ENCODE measurements at regions not wholly inside any gene's neighbourhood (a gene's known extent, or its start where the extent isn't known, plus 50 kb on each side); places are given as distances from the start of the nearest gene placed in this dataset.

- Histone ChIP-seq H3K27me3 (ENCODE audit: control insufficient read depth, insufficient read depth, low read length) (no peaks in the 10 kb centered on the region), H3K4me3 (ENCODE audit: low read length) (no peak overlapping the region), H3K4me1 (ENCODE audit: control insufficient read depth, insufficient read depth, low read length) (no peaks in the 10 kb centered on the region), H3K36me3 (ENCODE audit: control insufficient read depth, insufficient read depth, low read length) (no peaks in the 10 kb centered on the region), H3K9ac (ENCODE audit: low read length) (no peak overlapping the region), H3K27ac (ENCODE audit: low read depth, low read length) (no peak overlapping the region)
Measured at GRCh38 chr2:2516386-2516785, 185.3 kb upstream of the MYT1L start.

GRCh38 chr2:2512931-2513330 is 181.9 kb upstream of the MYT1L start:
- H3K4me3 ChIP-seq (ENCODE audit: low read length), result no peak overlapping the region
- no peaks in the 10 kb centered on the region for H3K4me1 ChIP-seq (ENCODE audit: control insufficient read depth, insufficient read depth, low read length)
- H3K36me3 ChIP-seq (ENCODE audit: control insufficient read depth, insufficient read depth, low read length), result no peaks in the 10 kb centered on the region
- no peak overlapping the region for H3K9ac ChIP-seq (ENCODE audit: low read length)
- H3K27ac ChIP-seq (ENCODE audit: low read depth, low read length), result no peak overlapping the region
- no peaks in the 10 kb centered on the region for H3K27me3 ChIP-seq (ENCODE audit: control insufficient read depth, insufficient read depth, low read length)

- no peaks in the 10 kb centered on the region for H3K27me3 ChIP-seq (ENCODE audit: control insufficient read depth, insufficient read depth, low read length)
- no peaks in the 10 kb centered on the region for H3K36me3 ChIP-seq (ENCODE audit: control insufficient read depth, insufficient read depth, low read length)
- H3K4me3 ChIP-seq (ENCODE audit: low read length), result no peak overlapping the region
- H3K27ac ChIP-seq (ENCODE audit: low read depth, low read length), result no peak overlapping the region
- no peak overlapping the region for H3K9ac ChIP-seq (ENCODE audit: low read length)
- no peaks in the 10 kb centered on the region for H3K4me1 ChIP-seq (ENCODE audit: control insufficient read depth, insufficient read depth, low read length)
Measured at GRCh38 chr2:2507417-2507997, 176.4 kb upstream of the MYT1L start.

DNA sequence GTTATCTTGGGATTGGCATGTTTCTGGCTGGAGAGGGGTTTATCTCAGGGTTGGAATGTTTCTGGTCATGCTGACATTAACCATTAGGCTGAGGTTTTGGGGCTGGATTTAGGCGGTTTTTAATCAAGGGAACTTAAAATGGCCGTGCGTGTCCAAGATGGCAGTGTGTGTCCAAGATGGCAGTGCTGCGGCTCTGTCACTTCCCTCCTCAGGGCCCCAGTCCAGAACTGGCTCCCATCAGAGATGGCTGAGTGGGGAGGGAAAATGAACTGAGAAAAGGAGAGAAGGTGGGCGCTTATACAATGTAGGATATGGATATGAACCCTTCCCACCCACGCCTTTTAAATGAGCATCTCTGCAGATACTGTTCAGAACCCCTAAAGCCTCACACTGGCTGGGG is 175.5 kb upstream of the MYT1L start:
- H3K36me3 ChIP-seq (ENCODE audit: control insufficient read depth, insufficient read depth, low read length), result no peaks in the 10 kb centered on the region
- H3K27me3 ChIP-seq (ENCODE audit: control insufficient read depth, insufficient read depth, low read length), result no peaks in the 10 kb centered on the region
- H3K4me1 ChIP-seq (ENCODE audit: control insufficient read depth, insufficient read depth, low read length), result no peaks in the 10 kb centered on the region
- no peak overlapping the region for H3K4me3 ChIP-seq (ENCODE audit: low read length)
- no peak overlapping the region for H3K27ac ChIP-seq (ENCODE audit: low read depth, low read length)
- no peak overlapping the region for H3K9ac ChIP-seq (ENCODE audit: low read length)

DNA sequence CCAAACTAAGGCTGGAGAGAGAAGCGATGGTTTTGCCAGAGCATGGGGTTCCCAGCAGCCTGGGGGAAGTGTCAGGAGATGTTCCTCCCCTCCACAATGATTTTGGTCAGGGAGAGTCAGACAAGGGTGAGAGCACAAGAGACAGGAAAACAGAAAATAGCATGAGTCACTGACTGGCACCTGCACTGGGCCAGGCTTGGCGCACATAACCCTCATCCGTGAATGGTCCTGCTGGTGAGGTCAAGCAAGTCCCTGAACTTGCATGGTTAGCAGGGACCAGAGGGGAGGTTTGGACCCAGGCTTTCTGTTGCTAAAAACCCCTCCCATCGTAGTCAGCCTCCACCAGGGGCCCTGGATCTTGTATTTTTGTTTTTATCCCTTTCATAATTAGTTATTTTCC is 174.5 kb upstream of the MYT1L start:
- H3K9ac ChIP-seq (ENCODE audit: low read length), result no peak overlapping the region
- no peaks in the 10 kb centered on the region for H3K36me3 ChIP-seq (ENCODE audit: control insufficient read depth, insufficient read depth, low read length)
- no peaks in the 10 kb centered on the region for H3K4me1 ChIP-seq (ENCODE audit: control insufficient read depth, insufficient read depth, low read length)
- H3K27me3 ChIP-seq (ENCODE audit: control insufficient read depth, insufficient read depth, low read length), result no peaks in the 10 kb centered on the region
- H3K4me3 ChIP-seq (ENCODE audit: low read length), result no peak overlapping the region
- H3K27ac ChIP-seq (ENCODE audit: low read depth, low read length), result no peak overlapping the region

DNA sequence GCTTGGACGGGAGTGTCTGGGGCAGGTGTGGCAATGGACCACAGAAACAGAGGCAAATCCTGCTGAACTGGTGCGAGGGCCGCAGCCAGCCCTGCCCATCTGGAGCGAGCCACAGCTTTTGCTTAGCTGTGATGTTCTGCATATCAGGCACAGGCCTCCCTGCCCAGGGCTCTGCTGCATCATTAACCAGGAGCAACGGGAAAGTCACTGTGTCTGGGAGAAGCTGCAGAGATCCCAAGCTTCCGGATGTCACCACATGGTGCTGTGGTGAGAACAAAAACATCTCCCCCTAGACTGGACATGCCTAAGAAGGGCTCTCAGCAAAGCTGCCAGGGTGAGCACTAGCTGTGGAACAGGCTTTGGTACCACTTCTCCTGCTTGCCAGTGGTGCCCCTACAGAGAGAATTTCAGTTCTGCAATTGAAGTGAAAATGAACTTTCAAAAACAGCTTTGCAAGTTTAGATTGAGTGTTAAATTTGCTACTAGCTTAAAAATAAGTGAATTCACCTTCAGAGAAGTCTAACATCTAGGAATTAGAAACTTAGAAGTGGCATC is 172.9 kb upstream of the MYT1L start:
- no peak overlapping the region for H3K27ac ChIP-seq (ENCODE audit: low read depth, low read length)
- no peaks in the 10 kb centered on the region for H3K4me1 ChIP-seq (ENCODE audit: control insufficient read depth, insufficient read depth, low read length)
- H3K36me3 ChIP-seq (ENCODE audit: control insufficient read depth, insufficient read depth, low read length), result no peaks in the 10 kb centered on the region
- H3K27me3 ChIP-seq (ENCODE audit: control insufficient read depth, insufficient read depth, low read length), result no peaks in the 10 kb centered on the region
- H3K4me3 ChIP-seq (ENCODE audit: low read length), result no peak overlapping the region
- H3K9ac ChIP-seq (ENCODE audit: low read length), result no peak overlapping the region

GRCh38 chr2:2502201-2502549 is 171.1 kb upstream of the MYT1L start:
- H3K4me1 ChIP-seq (ENCODE audit: control insufficient read depth, insufficient read depth, low read length), result no peaks in the 10 kb centered on the region
- H3K27me3 ChIP-seq (ENCODE audit: control insufficient read depth, insufficient read depth, low read length), result no peaks in the 10 kb centered on the region
- no peak overlapping the region for H3K9ac ChIP-seq (ENCODE audit: low read length)
- no peak overlapping the region for H3K27ac ChIP-seq (ENCODE audit: low read depth, low read length)
- H3K36me3 ChIP-seq (ENCODE audit: control insufficient read depth, insufficient read depth, low read length), result no peaks in the 10 kb centered on the region
- H3K4me3 ChIP-seq (ENCODE audit: low read length), result no peak overlapping the region

DNA sequence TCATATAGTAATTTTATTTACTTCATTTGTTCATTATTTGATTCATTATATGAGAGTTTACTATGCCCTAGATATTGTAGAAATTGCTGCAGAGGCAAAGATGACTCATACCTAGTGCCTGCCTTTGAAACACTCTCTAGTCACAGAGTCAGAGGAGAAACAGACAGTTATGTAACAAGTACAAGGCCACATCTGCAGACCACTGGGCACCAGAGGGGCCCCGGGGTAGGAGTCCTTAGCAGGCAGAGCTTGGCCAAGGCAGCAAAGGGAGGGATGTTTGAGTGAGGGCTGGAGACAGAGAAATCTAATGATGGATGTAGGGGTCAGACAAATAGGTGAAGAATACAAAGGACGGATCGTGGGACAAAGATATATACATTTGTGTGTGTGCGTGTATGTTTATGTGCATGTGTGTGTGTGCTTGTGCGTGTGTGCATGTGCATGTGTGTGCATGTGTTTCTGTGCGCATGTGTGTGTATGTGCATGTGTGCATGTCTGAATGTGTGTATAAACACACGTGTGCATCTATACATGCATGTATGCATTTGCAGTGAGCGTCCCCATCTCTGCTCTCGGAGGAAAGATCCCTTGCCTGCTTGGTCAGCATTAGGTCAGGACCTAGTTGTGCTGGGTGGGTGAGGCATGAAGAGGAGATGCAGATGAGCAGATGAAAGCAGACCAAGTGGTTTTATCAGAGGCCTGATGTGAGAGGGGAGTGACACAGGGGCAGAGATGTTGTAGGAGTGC is 170.6 kb upstream of the MYT1L start:
- Histone ChIP-seq H3K27me3 (ENCODE audit: control insufficient read depth, insufficient read depth, low read length) (no peaks in the 10 kb centered on the region), H3K36me3 (ENCODE audit: control insufficient read depth, insufficient read depth, low read length) (no peaks in the 10 kb centered on the region), H3K4me3 (ENCODE audit: low read length) (no peak overlapping the region), H3K27ac (ENCODE audit: low read depth, low read length) (no peak overlapping the region), H3K4me1 (ENCODE audit: control insufficient read depth, insufficient read depth, low read length) (no peaks in the 10 kb centered on the region), H3K9ac (ENCODE audit: low read length) (no peak overlapping the region)

- Histone ChIP-seq H3K4me3 (ENCODE audit: low read length) (no peak overlapping the region), H3K4me1 (ENCODE audit: control insufficient read depth, insufficient read depth, low read length) (no peaks in the 10 kb centered on the region), H3K36me3 (ENCODE audit: control insufficient read depth, insufficient read depth, low read length) (no peaks in the 10 kb centered on the region), H3K27me3 (ENCODE audit: control insufficient read depth, insufficient read depth, low read length) (no peaks in the 10 kb centered on the region), H3K27ac (ENCODE audit: low read depth, low read length) (no peak overlapping the region), H3K9ac (ENCODE audit: low read length) (no peak overlapping the region)
Measured at GRCh38 chr2:2495606-2496005, 164.5 kb upstream of the MYT1L start.

- Histone ChIP-seq H3K27ac (ENCODE audit: low read depth, low read length) (no peak overlapping the region), H3K4me3 (ENCODE audit: low read length) (no peak overlapping the region), H3K27me3 (ENCODE audit: control insufficient read depth, insufficient read depth, low read length) (no peaks in the 10 kb centered on the region), H3K4me1 (ENCODE audit: control insufficient read depth, insufficient read depth, low read length) (no peaks in the 10 kb centered on the region), H3K9ac (ENCODE audit: low read length) (no peak overlapping the region), H3K36me3 (ENCODE audit: control insufficient read depth, insufficient read depth, low read length) (no peaks in the 10 kb centered on the region)
Measured at GRCh38 chr2:2493496-2493895, 162.4 kb upstream of the MYT1L start.

DNA sequence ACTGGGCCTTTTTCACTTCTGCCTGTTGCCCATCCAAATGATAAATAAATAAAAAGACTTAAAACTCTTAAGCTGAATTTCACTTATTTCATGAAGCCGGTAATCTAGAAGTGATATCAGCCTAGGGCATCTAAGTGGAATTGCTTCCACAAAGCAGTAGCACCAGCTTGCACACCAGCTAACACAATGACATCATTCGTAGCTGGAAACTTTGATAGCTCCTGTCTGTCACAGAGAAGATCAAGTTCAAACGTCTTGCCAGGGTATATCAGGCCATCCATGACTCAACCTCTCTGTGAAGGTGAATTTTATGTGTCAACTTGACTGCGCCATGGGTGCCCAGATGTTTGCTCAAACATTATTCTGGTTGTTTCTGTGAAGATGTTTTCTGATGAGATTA is 161.7 kb upstream of the MYT1L start:
- Histone ChIP-seq H3K27me3 (ENCODE audit: control insufficient read depth, insufficient read depth, low read length) (no peaks in the 10 kb centered on the region), H3K4me3 (ENCODE audit: low read length) (no peak overlapping the region), H3K9ac (ENCODE audit: low read length) (no peak overlapping the region)

DNA sequence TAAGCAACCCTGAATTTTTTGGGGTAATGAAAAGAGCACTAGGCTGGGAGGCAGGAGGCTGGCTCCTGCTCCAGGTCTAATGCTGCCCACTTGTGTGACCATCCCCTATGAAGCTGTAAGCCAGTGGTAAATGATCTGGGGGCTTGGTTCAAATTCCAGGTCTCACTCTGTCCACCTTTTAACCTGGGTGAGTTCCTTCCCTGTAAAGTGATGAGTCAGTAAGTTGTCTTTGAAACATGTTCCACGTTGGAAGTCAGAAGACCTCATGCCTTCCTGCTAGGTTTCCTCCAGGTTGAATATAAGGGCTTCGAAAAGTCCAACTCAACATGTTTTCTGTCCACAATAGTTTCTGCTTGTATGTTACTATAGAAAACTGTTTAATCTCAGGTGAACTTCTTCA is 160.9 kb upstream of the MYT1L start:
- no peaks in the 10 kb centered on the region for H3K36me3 ChIP-seq (ENCODE audit: control insufficient read depth, insufficient read depth, low read length)
- H3K27me3 ChIP-seq (ENCODE audit: control insufficient read depth, insufficient read depth, low read length), result no peaks in the 10 kb centered on the region
- H3K4me1 ChIP-seq (ENCODE audit: control insufficient read depth, insufficient read depth, low read length), result no peaks in the 10 kb centered on the region
- H3K9ac ChIP-seq (ENCODE audit: low read length), result no peak overlapping the region
- no peak overlapping the region for H3K27ac ChIP-seq (ENCODE audit: low read depth, low read length)
- no peak overlapping the region for H3K4me3 ChIP-seq (ENCODE audit: low read length)

More for the DNA sequence above, 161.7 kb upstream of the MYT1L start:
- Histone ChIP-seq H3K27ac (ENCODE audit: low read depth, low read length) (no peak overlapping the region), H3K4me1 (ENCODE audit: control insufficient read depth, insufficient read depth, low read length) (no peaks in the 10 kb centered on the region), H3K36me3 (ENCODE audit: control insufficient read depth, insufficient read depth, low read length) (no peaks in the 10 kb centered on the region)

DNA sequence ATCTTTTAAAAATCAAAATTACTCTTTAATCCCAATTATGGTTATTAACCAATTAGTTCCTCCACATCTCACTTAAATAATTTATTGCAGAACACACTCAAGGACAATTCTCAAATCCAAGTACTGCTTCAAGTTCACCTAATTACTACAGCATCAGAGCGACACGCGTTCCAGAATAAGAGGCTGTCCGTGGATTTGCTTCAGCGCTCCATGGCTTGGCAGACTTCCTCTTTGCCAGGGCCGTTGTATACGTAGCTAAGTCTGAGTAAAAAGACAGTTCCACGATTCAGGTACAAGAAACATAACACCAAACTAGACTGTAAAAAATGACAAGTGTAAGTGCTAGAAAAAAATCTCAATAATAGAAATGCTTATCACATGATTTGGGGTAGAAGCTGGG is 153.2 kb upstream of the MYT1L start:
- no peak overlapping the region for H3K4me3 ChIP-seq (ENCODE audit: low read length)
- no peaks in the 10 kb centered on the region for H3K36me3 ChIP-seq (ENCODE audit: control insufficient read depth, insufficient read depth, low read length)
- no peaks in the 10 kb centered on the region for H3K27me3 ChIP-seq (ENCODE audit: control insufficient read depth, insufficient read depth, low read length)
- no peaks in the 10 kb centered on the region for H3K4me1 ChIP-seq (ENCODE audit: control insufficient read depth, insufficient read depth, low read length)
- H3K9ac ChIP-seq (ENCODE audit: low read length), result no peak overlapping the region
- no peak overlapping the region for H3K27ac ChIP-seq (ENCODE audit: low read depth, low read length)
